B cell (primary cell): ENCODE measurements at regions not wholly inside any gene's neighbourhood (a gene's known extent, or its start where the extent isn't known, plus 50 kb on each side); places are given as distances from the start of the nearest gene placed in this dataset.

Experiments used
- ATAC-seq: fragments of 200-7000 bp; cut with Tn5 transposase; one replicate; pipeline ENCODE4 v1.10.0; 2021; ENCODE audit warnings: low read depth, mild to moderate bottlenecking, moderate number of reproducible peaks, moderate library complexity
- CTCF ChIA-PET: fragments of 350-600 bp; sonication (Branson Sonifier 250); formaldehyde crosslinking; loops from one replicate; lab custom pipeline; 2021; ENCODE audit warnings: antibody characterized with exemption, inconsistent platforms; lab: Charles Lee
- POLR2A ChIA-PET: fragments of 350-600 bp; sonication (Branson Sonifier 250); formaldehyde crosslinking; loops from one replicate; lab custom pipeline; 2021; ENCODE audit warnings: antibody characterized with exemption; lab: Charles Lee
- DNase-seq: peaks from one replicate; pipeline ENCODE4 v3.0.0; 2013
- H2AFZ ChIP-seq: 2 replicates; pipeline ENCODE4 v1.6.1; 2012; ENCODE audit warnings: mild to moderate bottlenecking, low read depth, low read length; ENCODE audit not compliant: insufficient read depth, poor library complexity, severe bottlenecking
- H3K27ac ChIP-seq, 2 donors: 1 replicate in 1 of 2; 2 replicates in 1 of 2; pipeline ENCODE4 v1.5.1; 2012 to 2013; ENCODE audit warnings: low read length in 2 of 2, mild to moderate bottlenecking in 2 of 2, moderate library complexity in 1 of 2
- H3K27me3 ChIP-seq, 4 experiments: fragments of 200-600 bp in 1 of 4; sonication (generic) in 1 of 4; replicated peaks in 1 of 4; 1 replicate in 2 of 4; 2 replicates in 2 of 4; pipeline versions ENCODE4 v1.6.1 to v1.7.0; 2013 to 2016; ENCODE audit warnings: low read length in 3 of 4, mild to moderate bottlenecking in 2 of 4, mixed read lengths in 1 of 4, moderate library complexity in 1 of 4; ENCODE audit not compliant: insufficient read depth in 4 of 4, control insufficient read depth in 3 of 4; ENCODE audit errors: control extremely low read depth in 1 of 4
- H3K36me3 ChIP-seq, 2 experiments: replicated peaks in 1 of 2; 1 replicate in 1 of 2; 2 replicates in 1 of 2; pipeline versions ENCODE4 v1.6.1 to v1.7.1; 2013; ENCODE audit warnings: low read length in 1 of 2; ENCODE audit not compliant: insufficient read depth in 2 of 2, control insufficient read depth in 1 of 2; ENCODE audit errors: control extremely low read depth in 1 of 2, extremely low read depth in 1 of 2
- H3K4me1 ChIP-seq, 2 donors: fragments of 200-600 bp in 1 of 2; sonication (generic) in 1 of 2; 1 replicate in 1 of 2; 2 replicates in 1 of 2; pipeline versions ENCODE4 v1.5.1 to v1.6.1; 2013 to 2017; ENCODE audit warnings: low read length in 2 of 2; ENCODE audit not compliant: control insufficient read depth in 2 of 2, insufficient read depth in 2 of 2
- H3K4me2 ChIP-seq: replicated peaks from 2 replicates; pipeline ENCODE3; 2012; ENCODE audit warnings: mild to moderate bottlenecking, low read depth, low read length; ENCODE audit not compliant: poor library complexity, severe bottlenecking
- H3K4me3 ChIP-seq, 5 experiments: fragments of 200-600 bp in 1 of 5; sonication (generic) in 1 of 5; 1 replicate in 3 of 5; 2 replicates in 2 of 5; pipeline versions ENCODE4 v1.5.1 to v1.7.0; 2011 to 2016; ENCODE audit warnings: low read length in 4 of 5, mild to moderate bottlenecking in 4 of 5, low read depth in 2 of 5, control low read depth in 1 of 5, moderate library complexity in 1 of 5; ENCODE audit not compliant: insufficient read depth in 1 of 5; ENCODE audit errors: control extremely low read depth in 1 of 5, extremely low read depth in 1 of 5
- H3K79me2 ChIP-seq: fragments of 200-600 bp; sonication (generic); one replicate; pipeline ENCODE4 v1.6.0; 2016; ENCODE audit warnings: low read length; ENCODE audit not compliant: control insufficient read depth, insufficient read depth
- H3K9ac ChIP-seq: fragments of 200-600 bp; sonication (generic); 2 replicates; pipeline ENCODE4 v1.6.1; 2017; ENCODE audit warnings: mild to moderate bottlenecking, low read length, moderate library complexity
- H3K9me3 ChIP-seq, 3 donors: one replicate each; pipeline versions ENCODE4 v1.6.1 to v1.7.1; 2013; ENCODE audit warnings: low read length in 2 of 3; ENCODE audit not compliant: control insufficient read depth in 2 of 3, insufficient read depth in 1 of 3; ENCODE audit errors: control extremely low read depth in 1 of 3
- H4K20me1 ChIP-seq: 2 replicates; pipeline ENCODE4 v1.6.0; 2012; ENCODE audit warnings: mild to moderate bottlenecking, low read length; ENCODE audit not compliant: insufficient read depth, control insufficient read depth, poor library complexity, severe bottlenecking
- H3K27ac Mint-ChIP-seq: one replicate; pipeline ENCODE4 v1.8.0; 2021; ENCODE audit warnings: mixed read lengths
- H3K27me3 Mint-ChIP-seq: one replicate; pipeline ENCODE4 v1.8.0; 2021; ENCODE audit warnings: mixed read lengths
- H3K4me1 Mint-ChIP-seq: one replicate; pipeline ENCODE4 v1.8.0; 2021; ENCODE audit warnings: mixed read lengths
- H3K4me3 Mint-ChIP-seq: one replicate; pipeline ENCODE4 v1.8.0; 2021; ENCODE audit warnings: mixed read lengths
- H3K9me3 Mint-ChIP-seq: one replicate; pipeline ENCODE4 v1.8.0; 2022; ENCODE audit warnings: mixed read lengths; ENCODE audit not compliant: insufficient read depth
- CTCF ChIP-seq: fragments of 200-600 bp; IDR thresholded peaks from one replicate; pipeline ENCODE4 v1.8.0; 2022; ENCODE audit warnings: antibody characterized with exemption, mild to moderate bottlenecking
- EZH2 ChIP-seq: IDR thresholded peaks from 2 replicates; pipeline ENCODE4 v1.6.1; 2012; ENCODE audit warnings: borderline replicate concordance, low read depth, mild to moderate bottlenecking, moderate library complexity, low read length; ENCODE audit not compliant: insufficient read depth, poor library complexity, severe bottlenecking
- WGBS: methylation state at CpG from one replicate; pipeline ENCODE4 v1.1.5; 2013; ENCODE audit warnings: missing lambda C conversion rate; ENCODE audit not compliant: insufficient coverage; 5-methylcytosine and 5-hydroxymethylcytosine counted together
- intact Hi-C: fragments of 100-400 bp; cut with micrococcal nuclease; formaldehyde crosslinking; loops from one replicate; pipeline ENCODE4 v1.10.0; 2022

DNA sequence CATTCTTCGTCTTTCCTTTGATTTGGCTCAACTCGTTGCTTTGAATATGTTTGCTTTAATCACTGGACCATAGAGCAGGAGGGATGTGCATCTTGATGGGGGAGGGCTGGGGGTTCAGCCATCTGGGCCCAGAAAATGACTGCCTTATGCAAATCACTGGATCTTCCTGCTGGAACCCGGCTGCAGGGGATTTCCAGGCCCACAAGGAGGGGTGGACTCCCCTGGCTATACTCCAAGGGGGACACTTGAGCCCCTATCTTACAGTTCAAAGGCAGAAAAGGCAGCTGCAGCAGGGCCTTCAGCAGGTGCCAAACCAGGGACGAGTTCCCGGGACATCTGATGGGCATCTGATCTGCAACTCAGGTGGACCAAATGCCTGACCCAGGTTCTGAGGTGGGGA is 122.5 kb downstream of the DICER1 start:
- no peak overlapping the region for H3K27ac Mint-ChIP-seq
- no peaks in the 10 kb centered on the region for H3K4me1 ChIP-seq
- intact Hi-C loops: no loop called here
- peaks cover 4% of the 10 kb centered on the region for H3K9me3 Mint-ChIP-seq
- 48% methylated on average over 5 of the region's 5 CpGs for WGBS
- peaks cover 0 to 3% (median 0%) of the 10 kb centered on the region in 4 experiments for H3K27me3 ChIP-seq
- H3K27ac ChIP-seq: no peak overlapping the region
- TF ChIP-seq CTCF (no peak), EZH2 (no peak)
- H3K4me2 ChIP-seq: no peak overlapping the region
- no peak for ATAC-seq
- POLR2A ChIA-PET: no interaction called here
- H3K36me3 ChIP-seq: no peaks in the 10 kb centered on the region
- H3K9me3 ChIP-seq: peaks cover 2 to 5% (median 2%) of the 10 kb centered on the region in 3 donors
- H3K4me3 ChIP-seq: no peak overlapping the region
- no peaks in the 10 kb centered on the region for H4K20me1 ChIP-seq
- no peak overlapping the region for H3K9ac ChIP-seq
- peaks cover 4% of the 10 kb centered on the region for H3K4me1 Mint-ChIP-seq
- CTCF ChIA-PET: no interaction called here
- no peak overlapping the region for H2AFZ ChIP-seq
- H3K4me3 Mint-ChIP-seq: no peak overlapping the region
- H3K27me3 Mint-ChIP-seq: peaks cover 25% of the 10 kb centered on the region
- no peaks in the 10 kb centered on the region for H3K79me2 ChIP-seq
- DNase-seq: no peak

- Mint-ChIP-seq H3K27me3 (peaks cover 25% of the 10 kb centered on the region), H3K4me1 (peaks cover 4% of the 10 kb centered on the region), H3K9me3 (peaks cover 4% of the 10 kb centered on the region), H3K4me3 (no peak overlapping the region), H3K27ac (no peak overlapping the region)
- no peaks in the 10 kb centered on the region for H3K36me3 ChIP-seq
- no peak overlapping the region for H3K4me2 ChIP-seq
- ChIA-PET CTCF (no interaction called here), POLR2A (no interaction called here)
- H3K9ac ChIP-seq: no peak overlapping the region
- DNase-seq (no peak), ATAC-seq (no peak)
- peaks cover 2 to 5% (median 2%) of the 10 kb centered on the region in 3 donors for H3K9me3 ChIP-seq
- no peaks in the 10 kb centered on the region for H4K20me1 ChIP-seq
- H3K27ac ChIP-seq: no peak overlapping the region
- no peak for TF ChIP-seq CTCF
- TF ChIP-seq EZH2: no peak
- H3K4me3 ChIP-seq: no peak overlapping the region
- H2AFZ ChIP-seq: no peak overlapping the region
- 89% methylated on average over 6 of the region's 8 CpGs for WGBS
- no peaks in the 10 kb centered on the region for H3K4me1 ChIP-seq
- intact Hi-C loops: no loop called here
- peaks cover 0 to 3% (median 0%) of the 10 kb centered on the region in 4 experiments for H3K27me3 ChIP-seq
- no peaks in the 10 kb centered on the region for H3K79me2 ChIP-seq
These were observed 123.4 kb downstream of the DICER1 start for GRCh38 chr14:95033682-95034632.
